ENCODE measurements at regions not wholly inside any gene's neighbourhood (a gene's known extent, or its start where the extent isn't known, plus 50 kb on each side); places are given as distances from the start of the nearest gene placed in this dataset.

DNA sequence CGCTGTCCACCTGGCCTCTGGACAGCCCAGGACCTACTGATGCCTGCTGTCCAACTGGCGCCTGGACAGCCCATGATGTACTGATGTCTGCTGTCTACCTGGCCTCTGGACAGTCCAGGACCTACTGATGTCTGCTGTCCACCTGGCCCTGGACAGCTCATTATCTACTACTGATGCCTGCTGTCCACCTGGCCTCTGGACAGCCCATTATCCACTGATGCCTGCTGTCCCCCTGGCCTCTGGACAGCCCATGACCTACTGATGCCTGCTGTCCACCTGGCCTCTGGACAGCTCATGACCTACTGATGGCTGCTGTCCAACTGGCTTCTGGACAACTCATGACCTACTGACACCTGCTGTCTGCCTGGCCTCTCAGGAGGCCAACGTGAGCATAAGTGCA, 208.1 kb downstream of the TEX29 start:
- Mint-ChIP-seq H3K27ac (no peak overlapping the region), H3K4me3 (no peak overlapping the region), H3K4me1 (no peaks in the 10 kb centered on the region), H3K27me3 (peaks cover 20% of the 10 kb centered on the region), H3K9me3 (no peaks in the 10 kb centered on the region), H3K36me3 (no peaks in the 10 kb centered on the region)
- no peak for DNase-seq
- CTCF ChIA-PET, result interaction anchor here (1.0 kb wide), 1 partner anchor 10 kb away, joined by 3 read pairs; no protein-coding TSS in a partner anchor

DNA sequence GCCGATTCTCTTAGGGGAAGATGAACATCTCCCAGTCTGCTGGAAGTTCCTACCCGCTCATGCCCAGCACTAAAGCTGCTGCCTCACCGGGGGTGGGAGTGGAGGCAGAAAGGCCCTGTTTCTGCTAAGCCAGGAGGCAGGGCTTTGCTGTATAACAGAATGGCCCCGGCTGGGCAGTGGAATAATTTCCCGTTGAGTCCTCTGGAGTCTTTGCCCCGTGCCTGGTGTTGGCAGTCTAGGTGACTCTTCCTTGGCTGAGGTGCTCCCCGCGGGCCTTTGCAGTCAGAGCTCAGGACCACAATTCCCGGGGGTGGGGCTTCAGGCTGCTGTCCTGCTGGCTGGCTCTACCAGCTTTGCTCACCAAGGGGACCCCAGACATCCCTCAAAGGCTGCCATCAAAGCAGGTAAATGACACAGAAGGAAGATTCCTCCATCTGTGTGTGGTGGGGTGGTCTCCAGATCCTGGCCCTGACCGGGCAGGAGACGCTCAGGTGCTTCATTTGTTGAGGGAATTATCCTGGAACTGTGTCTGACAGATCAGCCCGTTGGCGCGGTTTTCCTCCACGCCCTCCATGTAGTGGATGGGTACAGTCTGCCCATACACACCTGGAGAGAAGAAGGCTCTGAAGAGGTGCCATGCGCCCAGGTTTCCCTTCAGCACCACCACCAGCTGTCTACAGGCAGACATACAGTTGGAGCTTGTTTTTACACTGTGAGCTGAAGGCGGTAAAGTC, 209.9 kb downstream of the TEX29 start:
- H3K4me3 Mint-ChIP-seq, result no peak overlapping the region
- CTCF ChIA-PET, result no interaction called here

DNA sequence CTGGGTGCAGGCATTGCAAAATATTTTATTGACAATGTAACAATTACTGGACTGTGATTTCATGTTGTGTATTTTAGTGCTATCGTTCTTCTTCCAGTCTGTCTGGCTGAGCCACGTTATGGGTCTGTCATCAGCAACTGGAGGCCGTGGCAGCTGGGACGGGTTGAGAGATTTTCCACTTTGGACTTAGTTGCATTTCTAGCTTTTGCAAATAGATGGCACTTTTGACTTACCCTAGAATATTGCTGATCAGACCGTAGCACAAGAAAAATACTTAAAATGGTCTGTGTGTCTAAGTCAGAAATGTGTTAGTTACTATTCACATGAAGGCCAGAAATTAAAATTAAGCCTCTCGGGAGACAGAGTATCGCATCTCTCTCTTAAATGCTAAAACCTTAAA, 211.1 kb downstream of the TEX29 start:
- Mint-ChIP-seq H3K36me3 (no peaks in the 10 kb centered on the region), H3K27ac (no peak overlapping the region), H3K9me3 (no peaks in the 10 kb centered on the region), H3K4me3 (no peak overlapping the region), H3K27me3 (peaks cover 41% of the 10 kb centered on the region), H3K4me1 (no peaks in the 10 kb centered on the region)
- DNase-seq, result no peak
- CTCF ChIA-PET, result no interaction called here

More for the DNA sequence above, 209.9 kb downstream of the TEX29 start:
- H3K27me3 Mint-ChIP-seq, result peaks cover 36% of the 10 kb centered on the region
- no peaks in the 10 kb centered on the region for H3K4me1 Mint-ChIP-seq
- no peak for DNase-seq
- no peak overlapping the region for H3K27ac Mint-ChIP-seq
- no peaks in the 10 kb centered on the region for H3K9me3 Mint-ChIP-seq
- no peaks in the 10 kb centered on the region for H3K36me3 Mint-ChIP-seq

DNA sequence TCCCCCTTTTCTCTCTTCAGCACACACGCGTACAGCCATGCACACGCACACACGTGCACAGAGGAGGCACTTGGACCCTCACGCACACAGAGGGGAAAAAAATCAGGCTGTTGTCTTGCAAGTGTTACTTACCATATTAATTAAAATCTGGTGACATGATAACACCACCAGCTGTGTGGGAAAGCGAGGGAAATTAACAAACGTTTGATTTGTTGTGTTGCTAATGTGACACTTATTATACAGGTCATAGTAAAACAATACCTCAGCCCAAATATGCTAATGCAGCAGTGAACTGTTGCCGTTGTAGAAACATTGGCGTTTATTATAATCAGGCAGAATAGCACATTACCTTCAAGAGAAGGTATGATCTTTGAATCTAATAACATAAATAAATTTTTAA, 211.7 kb downstream of the TEX29 start:
- CTCF ChIA-PET, result no interaction called here
- no peak overlapping the region for H3K27ac Mint-ChIP-seq
- no peaks in the 10 kb centered on the region for H3K9me3 Mint-ChIP-seq
- no peak overlapping the region for H3K4me3 Mint-ChIP-seq
- no peak for DNase-seq
- H3K27me3 Mint-ChIP-seq, result peaks cover 48% of the 10 kb centered on the region
- H3K36me3 Mint-ChIP-seq, result no peaks in the 10 kb centered on the region
- H3K4me1 Mint-ChIP-seq, result no peaks in the 10 kb centered on the region

DNA sequence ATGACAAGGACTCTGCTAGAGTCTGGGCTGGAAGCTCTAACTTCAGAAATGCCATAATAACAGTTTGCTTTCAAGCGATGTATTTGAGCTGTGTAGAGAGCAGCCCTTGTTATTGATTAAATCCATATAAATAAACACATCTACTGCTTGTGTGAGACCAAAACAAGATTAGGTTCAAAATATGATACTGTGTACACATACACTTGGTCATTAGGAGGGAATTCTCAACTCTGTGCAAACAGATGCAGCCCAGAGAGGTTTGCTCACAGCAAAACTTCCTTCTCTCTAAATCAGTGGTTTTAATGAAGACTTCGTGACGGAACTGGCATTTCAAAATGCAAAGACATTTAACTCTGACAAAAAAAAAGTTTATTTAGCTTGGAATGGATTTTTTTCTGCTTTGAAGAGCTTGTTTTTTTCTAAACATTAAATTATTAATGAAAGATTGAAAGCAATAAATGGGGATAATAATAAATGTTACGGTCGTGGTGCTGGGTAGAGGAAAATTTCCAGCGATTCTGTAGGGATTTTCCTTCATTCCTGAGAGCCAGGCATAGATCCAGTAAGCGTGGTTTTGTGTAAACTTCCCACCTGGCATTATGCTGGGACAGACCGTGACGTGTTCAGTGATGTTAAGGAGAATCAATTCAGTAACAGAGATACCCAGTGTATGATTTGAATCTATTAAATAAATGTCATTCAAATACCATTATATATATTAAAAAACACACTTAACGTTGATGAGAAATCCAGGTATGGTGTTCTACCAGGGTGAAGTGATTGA, 213.7 kb downstream of the TEX29 start:
- Mint-ChIP-seq H3K4me1 (no peaks in the 10 kb centered on the region), H3K4me3 (no peak overlapping the region), H3K9me3 (no peaks in the 10 kb centered on the region), H3K36me3 (no peaks in the 10 kb centered on the region), H3K27me3 (peaks cover 57% of the 10 kb centered on the region), H3K27ac (no peak overlapping the region)
- CTCF ChIA-PET, result no interaction called here
- no peak for DNase-seq

DNA sequence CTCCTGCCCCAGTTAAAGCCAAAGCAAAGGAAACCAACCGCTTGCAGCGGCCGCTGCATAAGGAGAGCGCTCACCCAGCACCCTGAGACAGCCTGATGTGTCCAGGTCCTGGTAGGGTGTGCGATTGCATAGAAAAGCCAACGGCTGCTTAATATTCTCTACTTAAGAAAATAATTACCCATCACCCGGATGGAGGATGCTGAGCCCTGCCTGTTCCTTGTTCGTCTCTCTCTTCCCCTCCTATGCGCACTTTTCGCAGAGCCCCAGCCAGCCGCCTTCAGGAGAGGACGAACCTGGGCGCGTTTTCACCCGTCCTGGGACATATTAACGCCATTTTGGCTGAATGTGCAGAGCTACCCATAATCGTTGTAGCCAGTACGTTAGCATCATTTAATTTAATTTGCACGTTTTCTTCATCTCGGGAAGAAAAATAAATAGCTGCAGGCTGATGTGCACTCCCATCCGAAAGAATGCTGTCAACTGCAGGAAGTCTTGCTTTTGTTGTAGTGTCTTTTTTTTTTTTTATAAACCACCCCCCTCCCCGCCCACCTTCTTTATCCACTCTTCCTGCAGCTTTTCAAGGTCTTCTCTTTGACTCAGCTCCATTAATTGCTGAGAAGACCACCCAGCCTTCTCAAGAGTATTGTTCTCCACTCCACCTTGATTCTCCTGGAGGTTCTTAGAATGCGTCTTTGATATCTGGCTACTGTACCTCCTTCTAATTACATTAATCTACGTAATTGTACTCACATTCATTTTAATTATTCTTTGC, 214.5 kb downstream of the TEX29 start:
- Mint-ChIP-seq H3K36me3 (no peaks in the 10 kb centered on the region), H3K27ac (no peak overlapping the region), H3K4me1 (no peaks in the 10 kb centered on the region), H3K9me3 (no peaks in the 10 kb centered on the region), H3K27me3 (peaks cover 62% of the 10 kb centered on the region), H3K4me3 (no peak overlapping the region)
- no peak for DNase-seq
- CTCF ChIA-PET, result no interaction called here

DNA sequence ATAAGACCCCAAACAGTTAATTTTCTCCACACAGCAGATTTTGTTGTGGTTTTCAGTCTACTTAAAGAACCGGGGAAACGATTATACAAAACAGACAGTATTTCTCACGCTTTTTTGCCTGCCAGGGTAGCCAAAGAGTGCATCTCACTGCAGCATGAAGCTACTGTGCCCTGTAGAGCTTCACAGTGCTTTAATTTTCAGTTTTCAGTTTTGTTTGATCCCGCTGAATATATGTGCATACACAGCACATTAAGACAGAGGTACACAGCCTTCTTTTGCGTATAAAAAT, 215.0 kb downstream of the TEX29 start:
- DNase-seq, result no peak
- Mint-ChIP-seq H3K4me1 (no peaks in the 10 kb centered on the region), H3K36me3 (no peaks in the 10 kb centered on the region), H3K9me3 (no peaks in the 10 kb centered on the region), H3K4me3 (no peak overlapping the region), H3K27ac (no peak overlapping the region), H3K27me3 (peaks cover 57% of the 10 kb centered on the region)
- CTCF ChIA-PET, result no interaction called here

DNA sequence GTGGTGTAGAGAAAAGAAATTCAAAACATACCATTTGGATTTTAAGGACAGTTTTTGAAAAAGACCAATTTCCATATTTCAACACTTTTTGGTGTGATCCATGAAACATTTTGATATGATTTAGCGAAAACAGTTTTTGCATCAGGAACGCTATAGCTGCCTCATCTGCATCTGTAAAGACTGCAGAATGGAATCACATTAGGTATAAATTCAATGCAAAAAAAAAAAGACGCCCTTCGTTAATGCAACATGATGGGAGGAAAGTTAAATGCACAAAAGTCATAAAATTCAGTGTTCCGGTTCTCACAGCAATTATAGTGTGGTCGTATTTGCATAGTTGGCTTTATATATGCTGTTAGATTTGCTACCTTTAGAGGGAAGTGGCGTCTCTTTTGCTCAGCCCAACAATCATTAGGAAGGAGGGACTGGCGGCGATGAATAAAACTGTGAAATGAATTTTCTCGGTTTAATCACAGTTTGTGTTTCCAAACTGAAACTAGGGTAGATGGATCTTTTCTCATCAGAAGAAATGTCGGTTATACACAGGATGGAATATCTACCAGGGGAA, 215.7 kb downstream of the TEX29 start:
- peaks cover 51% of the 10 kb centered on the region for H3K27me3 Mint-ChIP-seq
- no peak overlapping the region for H3K4me3 Mint-ChIP-seq
- H3K9me3 Mint-ChIP-seq, result no peaks in the 10 kb centered on the region
- H3K4me1 Mint-ChIP-seq, result no peaks in the 10 kb centered on the region
- DNase-seq, result no peak
- CTCF ChIA-PET, result interaction anchor here (0.6 kb wide), 1 partner anchor 135 kb away, joined by 3 read pairs; no protein-coding TSS in a partner anchor
- H3K36me3 Mint-ChIP-seq, result no peaks in the 10 kb centered on the region
- no peak overlapping the region for H3K27ac Mint-ChIP-seq

DNA sequence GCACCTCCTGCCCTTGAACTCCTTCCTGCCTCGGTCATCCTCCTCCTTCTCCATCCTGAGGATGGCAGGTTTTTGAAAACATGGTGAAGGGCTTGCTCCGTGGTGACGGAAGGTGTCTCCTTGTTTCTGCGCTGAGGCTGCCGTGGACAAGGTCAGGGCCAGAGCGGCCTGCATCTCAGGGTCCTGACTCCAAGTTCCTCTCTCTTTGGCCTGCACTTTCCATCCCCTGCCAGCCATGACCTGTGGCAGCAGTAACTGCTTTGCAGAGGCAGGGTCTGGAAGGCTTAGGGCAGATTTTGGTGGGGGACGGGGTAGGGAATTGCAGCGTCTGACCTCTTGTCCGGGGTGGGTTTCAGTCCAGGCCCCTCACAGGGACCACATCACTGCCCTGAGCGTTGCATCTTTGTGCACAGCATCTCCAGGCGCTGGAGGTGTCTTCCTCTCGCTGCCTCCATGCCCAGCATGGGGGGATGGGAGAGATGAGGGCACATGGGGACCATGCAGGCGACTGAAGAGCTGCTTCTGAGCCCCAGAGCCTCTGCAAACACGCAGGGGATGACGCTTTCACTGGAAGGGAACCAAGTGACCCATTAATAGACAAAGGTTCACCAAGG, 216.8 kb downstream of the TEX29 start:
- Mint-ChIP-seq H3K9me3 (no peaks in the 10 kb centered on the region), H3K27me3 (peaks cover 51% of the 10 kb centered on the region), H3K27ac (no peak overlapping the region), H3K36me3 (no peaks in the 10 kb centered on the region), H3K4me3 (no peak overlapping the region), H3K4me1 (no peaks in the 10 kb centered on the region)
- no peak for DNase-seq
- CTCF ChIA-PET, result no interaction called here

DNA sequence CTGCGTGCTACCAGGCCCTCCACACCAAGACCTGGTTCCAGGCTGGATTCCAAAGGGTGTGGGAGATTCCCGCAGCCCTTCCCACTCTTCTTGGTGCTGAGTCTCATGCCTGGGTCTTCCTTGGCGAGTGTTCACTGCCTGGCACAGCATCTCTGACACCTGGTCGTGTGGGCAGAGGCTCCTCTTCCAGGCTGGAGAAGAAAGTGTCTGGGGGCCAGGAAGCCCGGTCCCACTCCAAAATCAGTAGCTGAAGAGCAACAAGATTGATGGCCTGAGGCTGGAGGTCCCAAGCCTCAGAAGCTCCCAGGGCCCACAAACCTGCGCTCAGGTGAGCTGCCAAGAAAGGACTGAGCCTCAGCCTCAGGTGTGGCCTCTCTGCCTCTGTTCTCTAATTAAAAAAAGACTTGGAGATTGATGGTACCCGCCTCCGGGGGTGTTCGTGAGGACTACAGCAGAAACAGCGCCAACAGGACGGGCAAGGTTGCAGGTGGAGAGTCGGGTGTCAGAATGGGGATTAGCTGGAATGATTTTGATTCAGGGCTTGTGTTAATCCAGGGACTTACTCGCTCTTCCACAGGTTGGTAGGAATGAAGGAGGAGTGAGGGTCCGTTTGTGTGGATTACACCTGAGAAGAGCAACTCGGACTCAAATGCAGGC, 217.5 kb downstream of the TEX29 start:
- no peaks in the 10 kb centered on the region for H3K36me3 Mint-ChIP-seq
- peaks cover 47% of the 10 kb centered on the region for H3K27me3 Mint-ChIP-seq
- H3K27ac Mint-ChIP-seq, result no peak overlapping the region
- no peaks in the 10 kb centered on the region for H3K9me3 Mint-ChIP-seq
- H3K4me1 Mint-ChIP-seq, result no peaks in the 10 kb centered on the region
- DNase-seq, result no peak
- CTCF ChIA-PET, result interaction anchor here (0.9 kb wide), 1 partner anchor 10 kb away, joined by 3 read pairs; no protein-coding TSS in a partner anchor
- no peak overlapping the region for H3K4me3 Mint-ChIP-seq

DNA sequence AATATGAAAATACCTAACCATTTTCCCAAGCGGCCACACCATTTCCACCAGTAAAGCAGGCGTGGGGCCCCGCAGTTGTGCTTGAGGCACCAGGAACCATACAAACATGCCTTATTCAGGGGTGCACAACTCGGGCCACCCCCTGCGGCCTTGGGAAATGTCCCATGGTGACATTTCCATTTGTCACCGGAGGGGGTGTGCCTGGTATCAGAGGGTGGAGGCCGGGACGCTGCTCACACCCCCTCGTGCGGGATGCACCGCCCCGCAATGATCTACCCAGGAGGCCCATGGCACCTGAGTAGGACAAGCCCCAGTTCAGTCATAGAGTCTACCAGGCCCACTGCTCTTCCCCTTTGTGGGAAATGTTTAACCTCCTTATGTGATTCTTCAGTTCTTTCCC, 218.8 kb downstream of the TEX29 start:
- no peak for DNase-seq
- H3K36me3 Mint-ChIP-seq, result no peaks in the 10 kb centered on the region
- CTCF ChIA-PET, result no interaction called here
- no peak overlapping the region for H3K4me3 Mint-ChIP-seq
- peaks cover 4% of the 10 kb centered on the region for H3K9me3 Mint-ChIP-seq
- H3K4me1 Mint-ChIP-seq, result no peaks in the 10 kb centered on the region
- H3K27me3 Mint-ChIP-seq, result peaks cover 37% of the 10 kb centered on the region
- no peak overlapping the region for H3K27ac Mint-ChIP-seq

DNA sequence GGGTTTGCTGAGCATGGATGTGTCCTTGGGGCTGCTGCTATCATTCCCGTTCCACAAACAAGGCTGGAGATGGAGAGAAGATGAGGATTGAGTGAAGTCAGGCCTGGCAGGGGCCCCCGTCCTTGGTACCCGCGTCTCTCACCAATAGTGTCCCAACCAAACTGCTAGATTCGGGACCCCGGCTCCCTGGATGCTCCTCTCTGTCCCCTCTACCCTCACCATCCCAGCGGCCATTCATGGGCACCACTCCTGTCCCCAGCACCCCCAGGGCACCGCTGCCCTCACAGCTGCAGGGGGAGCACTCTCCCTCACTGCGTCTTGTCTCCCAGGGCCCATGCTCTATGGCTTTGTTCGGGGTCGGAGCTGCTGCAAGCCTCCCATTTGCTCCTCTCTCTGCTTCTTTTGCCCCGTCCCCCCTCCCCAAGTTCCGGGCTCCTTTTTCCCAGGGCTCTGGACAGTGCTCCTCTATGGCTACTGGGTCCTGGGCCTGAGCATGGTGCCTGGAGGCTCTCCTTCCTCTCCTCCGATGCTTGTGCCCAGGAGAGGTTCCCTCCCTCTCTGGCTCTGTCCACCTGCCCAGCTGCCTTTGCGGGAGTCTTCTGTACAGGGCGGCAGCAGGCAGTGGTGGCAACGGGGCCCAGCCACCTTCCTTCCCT, 219.5 kb downstream of the TEX29 start:
- CTCF ChIA-PET, result no interaction called here
- Mint-ChIP-seq H3K27me3 (peaks cover 30% of the 10 kb centered on the region), H3K4me3 (no peak overlapping the region), H3K9me3 (peaks cover 9% of the 10 kb centered on the region), H3K27ac (no peak overlapping the region), H3K4me1 (no peaks in the 10 kb centered on the region), H3K36me3 (no peaks in the 10 kb centered on the region)
- no peak for DNase-seq

DNA sequence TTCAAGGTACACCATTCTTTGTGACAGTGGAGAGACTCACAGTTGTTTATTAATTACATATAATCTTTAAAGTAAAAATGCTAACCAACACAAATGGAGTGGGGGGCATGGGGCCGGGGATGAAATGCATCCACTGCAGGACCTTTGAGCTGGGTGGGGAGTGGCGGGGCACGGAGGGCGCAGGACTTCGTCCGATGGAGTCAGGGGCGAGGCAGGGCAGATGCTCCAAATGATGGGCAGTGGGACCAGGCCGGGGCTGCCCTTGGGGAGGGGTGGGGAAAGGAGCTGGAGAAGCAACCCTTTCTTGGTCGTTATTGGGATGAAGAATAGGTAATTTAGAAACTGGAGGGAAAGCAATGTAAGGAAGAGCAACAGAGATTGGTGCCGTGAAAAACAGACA, 220.0 kb downstream of the TEX29 start:
- no peak for DNase-seq
- Mint-ChIP-seq H3K4me1 (no peaks in the 10 kb centered on the region), H3K27ac (no peak overlapping the region), H3K9me3 (peaks cover 11% of the 10 kb centered on the region), H3K36me3 (no peaks in the 10 kb centered on the region), H3K4me3 (no peak overlapping the region), H3K27me3 (peaks cover 25% of the 10 kb centered on the region)
- CTCF ChIA-PET, result no interaction called here
